ENCODE measurements at regions not wholly inside any gene's neighbourhood (a gene's known extent, or its start where the extent isn't known, plus 50 kb on each side); places are given as distances from the start of the nearest gene placed in this dataset.
"Not testable (repeated sequence)": the region's sequence is repeated elsewhere in the genome, so short reads cannot be mapped to it uniquely, and the experiment has no call there.

GRCh38 chr6:84635081-84635761 lies 129.2 kb downstream of the TBX18 start:
- DNase-seq, result no peak

GRCh38 chr6:84633771-84634170 lies 130.6 kb downstream of the TBX18 start:
- DNase-seq, result no peak

- peak; percentile 33 to 53 for DNase-seq
These were observed 137.9 kb downstream of the TBX18 start for GRCh38 chr6:84626527-84626926.

GRCh38 chr6:84625506-84625905 lies 138.9 kb downstream of the TBX18 start:
- no peak for DNase-seq

GRCh38 chr6:84623956-84624680 lies 140.3 kb downstream of the TBX18 start:
- DNase-seq, result no peak

- no peak for DNase-seq
These were observed 145.6 kb downstream of the TBX18 start for GRCh38 chr6:84618836-84619235.

- DNase-seq, result no peak
These were observed 146.2 kb downstream of the TBX18 start for GRCh38 chr6:84618046-84618752.

- DNase-seq, result no peak
These were observed 148.4 kb downstream of the TBX18 start for GRCh38 chr6:84615987-84616386.

- DNase-seq, result no peak
These were observed 149.1 kb downstream of the TBX18 start for GRCh38 chr6:84615113-84615850.

GRCh38 chr6:84606860-84607259 lies 157.5 kb downstream of the TBX18 start:
- DNase-seq, result no peak

- DNase-seq, result no peak
These were observed 159.1 kb downstream of the TBX18 start for GRCh38 chr6:84605298-84605697.

- no peak for DNase-seq
These were observed 163.0 kb downstream of the TBX18 start for GRCh38 chr6:84601366-84601765.

- DNase-seq, result no peak
These were observed 164.4 kb downstream of the TBX18 start for GRCh38 chr6:84599991-84600390.

GRCh38 chr6:84597238-84597875 lies 167.0 kb downstream of the TBX18 start:
- DNase-seq, result no peak

GRCh38 chr6:84596488-84596887 lies 167.9 kb downstream of the TBX18 start:
- no peak for DNase-seq

- no peak for DNase-seq
These were observed 175.7 kb downstream of the TBX18 start for GRCh38 chr6:84588697-84589080.

GRCh38 chr6:84587994-84588696 lies 176.3 kb downstream of the TBX18 start:
- DNase-seq, result not testable (repeated sequence)

GRCh38 chr6:84587202-84587940 lies 177.0 kb downstream of the TBX18 start:
- not testable (repeated sequence) for DNase-seq

GRCh38 chr6:84583784-84584183 lies 180.6 kb downstream of the TBX18 start:
- DNase-seq, result no peak

GRCh38 chr6:84582997-84583396 lies 181.4 kb downstream of the TBX18 start:
- no peak for DNase-seq

Measured in NCI-H2081 (cell line).